ENCODE measurements at regions not wholly inside any gene's neighbourhood (a gene's known extent, or its start where the extent isn't known, plus 50 kb on each side); places are given as distances from the start of the nearest gene placed in this dataset.

DNA sequence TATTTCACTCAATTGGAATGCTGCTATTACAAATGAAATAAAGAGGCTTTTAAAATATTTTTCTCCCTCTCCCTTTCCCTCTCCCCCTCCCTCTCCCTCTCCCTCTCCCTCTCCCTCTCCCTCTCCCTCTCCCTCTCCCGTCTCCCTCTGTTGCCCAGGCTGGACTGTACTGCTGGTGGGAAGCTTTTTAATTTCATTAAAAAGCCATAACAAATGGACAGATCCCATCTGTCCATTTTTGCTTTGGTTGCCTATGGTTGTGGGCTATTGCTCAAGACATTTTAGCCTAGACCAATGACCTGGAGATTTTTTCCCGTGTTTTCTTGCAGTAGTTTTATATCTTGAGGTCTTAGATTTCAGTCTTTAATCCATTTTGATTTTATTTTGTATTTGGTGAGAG, 107.2 kb upstream of the LRRC3B start:
- TF ChIP-seq RARB (CRISPR knock-in tag; IDR thresholded peaks at IDR 0.05) = no peak
- no peak for TF ChIP-seq OSR1 (CRISPR knock-in tag; IDR thresholded peaks at IDR 0.05)
- TF ChIP-seq BACH2 (CRISPR knock-in tag; IDR thresholded peaks at IDR 0.05; ENCODE audit: borderline replicate concordance) = no peak
- TF ChIP-seq, protein P1, sequence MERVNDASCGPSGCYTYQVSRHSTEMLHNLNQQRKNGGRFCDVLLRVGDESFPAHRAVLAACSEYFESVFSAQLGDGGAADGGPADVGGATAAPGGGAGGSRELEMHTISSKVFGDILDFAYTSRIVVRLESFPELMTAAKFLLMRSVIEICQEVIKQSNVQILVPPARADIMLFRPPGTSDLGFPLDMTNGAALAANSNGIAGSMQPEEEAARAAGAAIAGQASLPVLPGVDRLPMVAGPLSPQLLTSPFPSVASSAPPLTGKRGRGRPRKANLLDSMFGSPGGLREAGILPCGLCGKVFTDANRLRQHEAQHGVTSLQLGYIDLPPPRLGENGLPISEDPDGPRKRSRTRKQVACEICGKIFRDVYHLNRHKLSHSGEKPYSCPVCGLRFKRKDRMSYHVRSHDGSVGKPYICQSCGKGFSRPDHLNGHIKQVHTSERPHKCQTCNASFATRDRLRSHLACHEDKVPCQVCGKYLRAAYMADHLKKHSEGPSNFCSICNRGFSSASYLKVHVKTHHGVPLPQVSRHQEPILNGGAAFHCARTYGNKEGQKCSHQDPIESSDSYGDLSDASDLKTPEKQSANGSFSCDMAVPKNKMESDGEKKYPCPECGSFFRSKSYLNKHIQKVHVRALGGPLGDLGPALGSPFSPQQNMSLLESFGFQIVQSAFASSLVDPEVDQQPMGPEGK (CRISPR knock-in tag; IDR thresholded peaks at IDR 0.05; ENCODE audit: borderline replicate concordance) = no peak
- TF ChIP-seq ZC3H10 (CRISPR knock-in tag; IDR thresholded peaks at IDR 0.05) = no peak
- no peak for TF ChIP-seq ISL1 (CRISPR knock-in tag; IDR thresholded peaks at IDR 0.05)
- TF ChIP-seq, protein P2, sequence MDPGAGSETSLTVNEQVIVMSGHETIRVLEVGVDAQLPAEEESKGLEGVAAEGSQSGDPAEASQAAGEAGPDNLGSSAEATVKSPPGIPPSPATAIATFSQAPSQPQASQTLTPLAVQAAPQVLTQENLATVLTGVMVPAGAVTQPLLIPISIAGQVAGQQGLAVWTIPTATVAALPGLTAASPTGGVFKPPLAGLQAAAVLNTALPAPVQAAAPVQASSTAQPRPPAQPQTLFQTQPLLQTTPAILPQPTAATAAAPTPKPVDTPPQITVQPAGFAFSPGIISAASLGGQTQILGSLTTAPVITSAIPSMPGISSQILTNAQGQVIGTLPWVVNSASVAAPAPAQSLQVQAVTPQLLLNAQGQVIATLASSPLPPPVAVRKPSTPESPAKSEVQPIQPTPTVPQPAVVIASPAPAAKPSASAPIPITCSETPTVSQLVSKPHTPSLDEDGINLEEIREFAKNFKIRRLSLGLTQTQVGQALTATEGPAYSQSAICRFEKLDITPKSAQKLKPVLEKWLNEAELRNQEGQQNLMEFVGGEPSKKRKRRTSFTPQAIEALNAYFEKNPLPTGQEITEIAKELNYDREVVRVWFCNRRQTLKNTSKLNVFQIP (CRISPR knock-in tag; IDR thresholded peaks at IDR 0.05; ENCODE audit: borderline replicate concordance, low read depth) = no peak
- no peak for TF ChIP-seq ZFP3 (CRISPR knock-in tag; IDR thresholded peaks at IDR 0.05)
- TF ChIP-seq, protein P3, sequence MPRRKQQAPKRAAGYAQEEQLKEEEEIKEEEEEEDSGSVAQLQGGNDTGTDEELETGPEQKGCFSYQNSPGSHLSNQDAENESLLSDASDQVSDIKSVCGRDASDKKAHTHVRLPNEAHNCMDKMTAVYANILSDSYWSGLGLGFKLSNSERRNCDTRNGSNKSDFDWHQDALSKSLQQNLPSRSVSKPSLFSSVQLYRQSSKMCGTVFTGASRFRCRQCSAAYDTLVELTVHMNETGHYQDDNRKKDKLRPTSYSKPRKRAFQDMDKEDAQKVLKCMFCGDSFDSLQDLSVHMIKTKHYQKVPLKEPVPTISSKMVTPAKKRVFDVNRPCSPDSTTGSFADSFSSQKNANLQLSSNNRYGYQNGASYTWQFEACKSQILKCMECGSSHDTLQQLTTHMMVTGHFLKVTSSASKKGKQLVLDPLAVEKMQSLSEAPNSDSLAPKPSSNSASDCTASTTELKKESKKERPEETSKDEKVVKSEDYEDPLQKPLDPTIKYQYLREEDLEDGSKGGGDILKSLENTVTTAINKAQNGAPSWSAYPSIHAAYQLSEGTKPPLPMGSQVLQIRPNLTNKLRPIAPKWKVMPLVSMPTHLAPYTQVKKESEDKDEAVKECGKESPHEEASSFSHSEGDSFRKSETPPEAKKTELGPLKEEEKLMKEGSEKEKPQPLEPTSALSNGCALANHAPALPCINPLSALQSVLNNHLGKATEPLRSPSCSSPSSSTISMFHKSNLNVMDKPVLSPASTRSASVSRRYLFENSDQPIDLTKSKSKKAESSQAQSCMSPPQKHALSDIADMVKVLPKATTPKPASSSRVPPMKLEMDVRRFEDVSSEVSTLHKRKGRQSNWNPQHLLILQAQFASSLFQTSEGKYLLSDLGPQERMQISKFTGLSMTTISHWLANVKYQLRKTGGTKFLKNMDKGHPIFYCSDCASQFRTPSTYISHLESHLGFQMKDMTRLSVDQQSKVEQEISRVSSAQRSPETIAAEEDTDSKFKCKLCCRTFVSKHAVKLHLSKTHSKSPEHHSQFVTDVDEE (CRISPR knock-in tag; IDR thresholded peaks at IDR 0.05) = no peak
- TF ChIP-seq, protein P4, sequence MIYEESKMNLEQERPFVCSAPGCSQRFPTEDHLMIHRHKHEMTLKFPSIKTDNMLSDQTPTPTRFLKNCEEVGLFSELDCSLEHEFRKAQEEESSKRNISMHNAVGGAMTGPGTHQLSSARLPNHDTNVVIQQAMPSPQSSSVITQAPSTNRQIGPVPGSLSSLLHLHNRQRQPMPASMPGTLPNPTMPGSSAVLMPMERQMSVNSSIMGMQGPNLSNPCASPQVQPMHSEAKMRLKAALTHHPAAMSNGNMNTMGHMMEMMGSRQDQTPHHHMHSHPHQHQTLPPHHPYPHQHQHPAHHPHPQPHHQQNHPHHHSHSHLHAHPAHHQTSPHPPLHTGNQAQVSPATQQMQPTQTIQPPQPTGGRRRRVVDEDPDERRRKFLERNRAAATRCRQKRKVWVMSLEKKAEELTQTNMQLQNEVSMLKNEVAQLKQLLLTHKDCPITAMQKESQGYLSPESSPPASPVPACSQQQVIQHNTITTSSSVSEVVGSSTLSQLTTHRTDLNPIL (CRISPR knock-in tag; IDR thresholded peaks at IDR 0.05; ENCODE audit: low read depth) = no peak
- TF ChIP-seq, protein P5, sequence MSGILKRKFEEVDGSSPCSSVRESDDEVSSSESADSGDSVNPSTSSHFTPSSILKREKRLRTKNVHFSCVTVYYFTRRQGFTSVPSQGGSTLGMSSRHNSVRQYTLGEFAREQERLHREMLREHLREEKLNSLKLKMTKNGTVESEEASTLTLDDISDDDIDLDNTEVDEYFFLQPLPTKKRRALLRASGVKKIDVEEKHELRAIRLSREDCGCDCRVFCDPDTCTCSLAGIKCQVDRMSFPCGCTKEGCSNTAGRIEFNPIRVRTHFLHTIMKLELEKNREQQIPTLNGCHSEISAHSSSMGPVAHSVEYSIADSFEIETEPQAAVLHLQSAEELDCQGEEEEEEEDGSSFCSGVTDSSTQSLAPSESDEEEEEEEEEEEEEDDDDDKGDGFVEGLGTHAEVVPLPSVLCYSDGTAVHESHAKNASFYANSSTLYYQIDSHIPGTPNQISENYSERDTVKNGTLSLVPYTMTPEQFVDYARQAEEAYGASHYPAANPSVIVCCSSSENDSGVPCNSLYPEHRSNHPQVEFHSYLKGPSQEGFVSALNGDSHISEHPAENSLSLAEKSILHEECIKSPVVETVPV (CRISPR knock-in tag; IDR thresholded peaks at IDR 0.05) = no peak
- TF ChIP-seq ZNF8 (CRISPR knock-in tag; IDR thresholded peaks at IDR 0.05) = no peak
- no peak for TF ChIP-seq SNAI2 (CRISPR knock-in tag; IDR thresholded peaks at IDR 0.05)
- no peak for TF ChIP-seq ARNTL (CRISPR knock-in tag; IDR thresholded peaks at IDR 0.05; ENCODE audit: borderline replicate concordance, low read depth)
- no peak for TF ChIP-seq GLIS3 (CRISPR knock-in tag; IDR thresholded peaks at IDR 0.05)
- no peak for TF ChIP-seq TCF4 (CRISPR knock-in tag; IDR thresholded peaks at IDR 0.05; ENCODE audit: borderline replicate concordance)
- no peak for TF ChIP-seq ZNF565 (CRISPR knock-in tag; conservative IDR thresholded peaks at IDR 0.05; ENCODE audit: low read depth)
- ATAC-seq = no peak

DNA sequence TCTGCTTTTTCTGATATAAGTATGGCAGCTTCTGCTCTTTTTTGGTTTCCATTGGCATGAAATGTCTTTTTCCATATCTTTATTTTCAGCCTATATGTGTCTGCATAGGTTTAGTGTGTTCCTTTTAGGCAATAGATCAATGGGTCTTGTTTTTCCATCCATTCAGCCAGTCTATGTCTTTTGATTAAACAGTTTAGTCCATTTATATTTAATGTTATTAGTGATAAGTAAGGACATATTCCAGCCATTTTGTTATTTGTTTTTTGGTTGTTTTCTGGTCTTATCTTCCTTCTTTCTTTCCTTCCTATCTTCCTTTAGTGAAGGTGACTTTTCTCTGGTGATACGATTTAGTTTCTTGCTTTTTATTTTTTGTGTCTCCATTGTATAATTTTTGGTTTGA, 101.3 kb upstream of the LRRC3B start:
- no peak for ATAC-seq
- no peak for TF ChIP-seq TCF4 (CRISPR knock-in tag; IDR thresholded peaks at IDR 0.05; ENCODE audit: borderline replicate concordance)
- TF ChIP-seq SNAI2 (CRISPR knock-in tag; IDR thresholded peaks at IDR 0.05) = no peak
- no peak for TF ChIP-seq ESRRG (CRISPR knock-in tag; IDR thresholded peaks at IDR 0.05)
- no peak for TF ChIP-seq OSR1 (CRISPR knock-in tag; IDR thresholded peaks at IDR 0.05)
- no peak for TF ChIP-seq BACH2 (CRISPR knock-in tag; IDR thresholded peaks at IDR 0.05; ENCODE audit: borderline replicate concordance)
- no peak for TF ChIP-seq GLIS3 (CRISPR knock-in tag; IDR thresholded peaks at IDR 0.05)
- TF ChIP-seq ARNTL (CRISPR knock-in tag; IDR thresholded peaks at IDR 0.05; ENCODE audit: borderline replicate concordance, low read depth) = no peak
- TF ChIP-seq ZNF8 (CRISPR knock-in tag; IDR thresholded peaks at IDR 0.05) = no peak
- TF ChIP-seq TOX (CRISPR knock-in tag; IDR thresholded peaks at IDR 0.05; ENCODE audit: borderline replicate concordance) = no peak
- TF ChIP-seq PPARA (CRISPR knock-in tag; IDR thresholded peaks at IDR 0.05; ENCODE audit: borderline replicate concordance) = no peak
- TF ChIP-seq, protein P1 (CRISPR knock-in tag; IDR thresholded peaks at IDR 0.05; ENCODE audit: borderline replicate concordance) = no peak
- TF ChIP-seq, protein P2 (CRISPR knock-in tag; IDR thresholded peaks at IDR 0.05; ENCODE audit: borderline replicate concordance, low read depth) = no peak
- TF ChIP-seq CSDC2 (CRISPR knock-in tag; IDR thresholded peaks at IDR 0.05) = no peak
- TF ChIP-seq ZFP30 (CRISPR knock-in tag; IDR thresholded peaks at IDR 0.05) = no peak
- TF ChIP-seq, protein P3 (CRISPR knock-in tag; IDR thresholded peaks at IDR 0.05) = no peak

Measured in SK-N-SH treated with all-trans-retinoic acid at 6 μM for 48 hours (cell line).